22Rv1 (cell line): ENCODE measurements at regions not wholly inside any gene's neighbourhood (a gene's known extent, or its start where the extent isn't known, plus 50 kb on each side); places are given as distances from the start of the nearest gene placed in this dataset.

Source experiments
- H3K27ac ChIP-seq: fragments of 450-650 bp; 2 replicates; pipeline ENCODE4 v1.5.1; 2017
- ZFX ChIP-seq: fragments of 450-650 bp; IDR thresholded peaks from 2 replicates; pipeline ENCODE4 v1.6.1; 2017; ENCODE audit warnings: antibody characterized with exemption, borderline replicate concordance
- TF ChIP-seq, protein P1 (sequence below): fragments of 450-650 bp; IDR thresholded peaks from 2 replicates; pipeline ENCODE4 v1.5.1; 2017; ENCODE audit warnings: mild to moderate bottlenecking

DNA sequence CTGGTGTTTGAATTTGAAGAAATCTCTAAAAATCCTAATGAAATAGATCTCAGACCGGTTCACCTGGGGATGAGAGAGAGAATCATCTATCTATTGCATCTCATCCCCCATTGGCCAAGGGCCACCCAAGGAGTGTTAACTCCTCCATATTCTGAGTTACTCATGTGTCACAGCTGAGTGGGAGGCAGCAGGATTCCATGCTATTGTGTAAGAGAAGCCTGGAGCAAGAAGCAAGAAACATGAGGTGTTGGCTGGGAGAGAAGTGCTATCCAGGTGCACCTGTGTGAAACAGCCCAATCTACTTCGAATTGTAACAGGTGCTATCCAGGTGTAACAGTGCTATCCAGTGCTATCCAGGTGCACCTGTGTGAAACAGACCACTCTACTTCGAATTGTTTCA lies 150.3 kb upstream of the MAOA start:
- no peak overlapping the region for H3K27ac ChIP-seq
- TF ChIP-seq, protein P1, sequence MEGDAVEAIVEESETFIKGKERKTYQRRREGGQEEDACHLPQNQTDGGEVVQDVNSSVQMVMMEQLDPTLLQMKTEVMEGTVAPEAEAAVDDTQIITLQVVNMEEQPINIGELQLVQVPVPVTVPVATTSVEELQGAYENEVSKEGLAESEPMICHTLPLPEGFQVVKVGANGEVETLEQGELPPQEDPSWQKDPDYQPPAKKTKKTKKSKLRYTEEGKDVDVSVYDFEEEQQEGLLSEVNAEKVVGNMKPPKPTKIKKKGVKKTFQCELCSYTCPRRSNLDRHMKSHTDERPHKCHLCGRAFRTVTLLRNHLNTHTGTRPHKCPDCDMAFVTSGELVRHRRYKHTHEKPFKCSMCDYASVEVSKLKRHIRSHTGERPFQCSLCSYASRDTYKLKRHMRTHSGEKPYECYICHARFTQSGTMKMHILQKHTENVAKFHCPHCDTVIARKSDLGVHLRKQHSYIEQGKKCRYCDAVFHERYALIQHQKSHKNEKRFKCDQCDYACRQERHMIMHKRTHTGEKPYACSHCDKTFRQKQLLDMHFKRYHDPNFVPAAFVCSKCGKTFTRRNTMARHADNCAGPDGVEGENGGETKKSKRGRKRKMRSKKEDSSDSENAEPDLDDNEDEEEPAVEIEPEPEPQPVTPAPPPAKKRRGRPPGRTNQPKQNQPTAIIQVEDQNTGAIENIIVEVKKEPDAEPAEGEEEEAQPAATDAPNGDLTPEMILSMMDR = no peak
- TF ChIP-seq ZFX = no peak

DNA sequence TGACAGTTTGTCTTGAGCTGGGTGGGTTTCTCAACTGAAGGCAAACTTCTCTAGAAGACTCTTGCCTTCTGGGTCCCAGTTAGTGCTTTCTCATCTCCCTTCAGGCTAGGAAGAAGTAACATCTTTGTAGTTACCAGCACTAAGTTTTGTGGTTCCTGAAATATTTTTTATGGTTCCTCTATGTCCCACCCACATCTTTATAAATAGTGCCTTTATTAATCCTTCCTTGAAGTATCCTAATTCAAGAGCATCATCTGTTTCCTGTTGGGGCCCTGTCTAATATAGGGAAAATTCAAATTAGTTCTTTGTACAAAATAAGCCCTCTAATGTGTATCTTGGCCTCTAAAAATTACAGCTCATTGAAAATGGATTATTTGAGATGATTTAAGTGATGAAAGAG lies 147.4 kb upstream of the MAOA start:
- H3K27ac ChIP-seq = no peak overlapping the region
- TF ChIP-seq ZFX = no peak
- TF ChIP-seq, protein P1 = no peak

DNA sequence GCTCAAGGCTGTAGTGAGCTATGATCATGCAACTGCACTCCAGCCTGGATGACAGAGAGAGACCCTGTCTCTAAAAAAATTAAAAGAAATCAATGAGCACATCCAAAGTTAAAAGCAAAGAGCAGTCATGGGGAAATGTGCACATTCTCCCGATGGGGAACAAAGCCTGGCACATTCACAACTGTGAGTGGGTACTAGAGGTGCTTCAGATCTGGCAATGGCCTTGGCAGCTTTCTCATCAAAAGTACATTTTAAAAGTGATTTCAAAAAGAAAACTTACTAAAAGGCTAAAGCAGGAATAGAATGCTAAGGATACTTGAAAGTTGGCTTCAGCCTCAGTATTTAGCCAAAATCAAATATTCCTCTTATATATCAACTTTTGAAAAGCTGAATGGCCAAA lies 145.9 kb upstream of the MAOA start:
- no peak overlapping the region for H3K27ac ChIP-seq
- no peak for TF ChIP-seq ZFX
- TF ChIP-seq, protein P1 = no peak

DNA sequence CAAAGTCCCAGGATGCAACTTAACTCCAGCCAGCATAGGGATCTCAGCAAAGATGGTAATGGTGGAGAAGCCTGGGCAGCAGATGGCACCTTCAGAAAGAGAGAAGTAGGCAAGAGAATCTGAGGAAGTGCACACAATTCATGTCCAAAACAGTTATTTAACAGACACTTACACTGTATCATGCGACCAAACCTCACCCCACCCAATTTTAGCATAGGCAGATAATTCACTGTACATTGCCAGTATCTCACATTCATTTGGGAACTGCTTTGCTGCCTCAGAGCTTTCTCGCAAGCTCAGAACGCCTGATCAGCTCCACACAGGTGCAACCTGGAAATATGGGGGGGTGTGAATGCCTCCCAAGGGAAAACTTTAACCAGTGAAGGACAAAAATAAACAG lies 143.0 kb upstream of the MAOA start:
- H3K27ac ChIP-seq = no peak overlapping the region
- TF ChIP-seq, protein P1 = no peak
- no peak for TF ChIP-seq ZFX

DNA sequence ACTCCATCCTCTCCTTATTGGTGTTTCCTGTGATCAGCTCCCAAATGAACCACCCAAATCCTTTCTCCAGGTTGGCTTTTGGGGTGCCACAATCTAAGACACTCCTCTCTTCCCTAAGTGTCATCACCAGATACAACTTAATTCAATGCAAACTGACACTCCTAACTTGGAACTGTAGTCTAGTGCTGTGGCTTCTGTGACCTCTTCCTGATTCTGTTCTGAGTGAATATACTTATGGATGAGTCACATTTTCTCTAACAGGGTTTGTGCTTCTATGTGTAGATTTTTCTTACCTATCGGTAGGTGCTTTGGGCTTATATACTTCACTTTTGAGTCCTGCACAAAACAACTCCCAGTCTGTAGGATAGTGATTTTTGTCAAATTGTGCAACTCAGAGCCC lies 141.3 kb upstream of the MAOA start:
- TF ChIP-seq, protein P1 = no peak
- no peak for TF ChIP-seq ZFX
- H3K27ac ChIP-seq = no peak overlapping the region

DNA sequence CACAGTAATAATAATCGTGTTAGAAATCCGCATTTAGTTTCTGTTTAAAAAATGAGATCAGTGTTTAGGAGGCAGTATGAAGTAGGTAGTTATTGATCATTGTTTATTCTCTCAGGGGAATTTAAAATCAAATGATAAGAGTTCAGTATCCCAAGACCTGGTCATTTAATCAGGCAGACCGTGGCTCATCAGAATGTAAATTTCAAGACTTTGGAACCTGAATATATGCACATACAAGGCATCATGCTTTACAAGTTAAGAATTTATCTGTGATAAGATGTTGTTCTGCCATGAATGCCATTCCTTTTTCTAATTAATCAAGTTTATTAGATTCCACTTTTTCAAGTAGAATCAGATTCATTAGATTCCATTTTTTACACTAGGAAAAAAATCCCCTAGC lies 133.5 kb upstream of the MAOA start:
- no peak for TF ChIP-seq ZFX
- TF ChIP-seq, protein P1 = no peak
- no peak overlapping the region for H3K27ac ChIP-seq

DNA sequence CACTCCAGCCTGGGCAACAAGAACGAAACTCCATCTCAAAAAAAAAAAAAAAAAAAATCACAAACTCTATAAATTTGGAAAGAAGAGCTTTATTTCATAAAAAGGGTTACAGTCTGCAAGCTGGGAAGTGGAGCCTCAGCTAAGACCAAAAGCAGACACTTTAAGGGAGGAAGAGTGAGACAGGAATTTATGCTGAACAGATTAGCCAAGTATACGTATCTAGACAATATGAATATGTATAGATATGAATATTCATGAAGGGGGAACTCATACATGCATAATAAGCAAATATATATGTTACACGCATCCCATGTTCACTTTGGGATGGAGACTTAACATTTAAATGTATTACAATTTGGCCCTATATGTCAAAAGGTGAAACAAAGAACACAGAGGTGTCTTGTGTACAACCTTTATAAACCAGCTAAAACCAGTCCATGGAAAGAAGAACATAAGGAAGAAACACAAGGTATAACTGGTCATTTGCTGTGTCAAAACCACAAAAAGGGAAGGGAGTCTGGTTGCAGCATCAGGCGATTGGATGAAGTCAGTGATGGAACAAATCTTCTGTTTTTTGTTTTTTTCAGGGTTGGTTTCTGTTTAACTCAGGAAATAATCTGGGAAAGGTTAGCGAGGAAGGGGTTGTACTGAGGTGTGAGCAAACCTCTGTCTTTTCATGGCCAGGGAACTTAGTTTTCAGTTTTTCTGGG lies 130.0 kb upstream of the MAOA start:
- no peak for TF ChIP-seq ZFX
- H3K27ac ChIP-seq = no peak overlapping the region

DNA sequence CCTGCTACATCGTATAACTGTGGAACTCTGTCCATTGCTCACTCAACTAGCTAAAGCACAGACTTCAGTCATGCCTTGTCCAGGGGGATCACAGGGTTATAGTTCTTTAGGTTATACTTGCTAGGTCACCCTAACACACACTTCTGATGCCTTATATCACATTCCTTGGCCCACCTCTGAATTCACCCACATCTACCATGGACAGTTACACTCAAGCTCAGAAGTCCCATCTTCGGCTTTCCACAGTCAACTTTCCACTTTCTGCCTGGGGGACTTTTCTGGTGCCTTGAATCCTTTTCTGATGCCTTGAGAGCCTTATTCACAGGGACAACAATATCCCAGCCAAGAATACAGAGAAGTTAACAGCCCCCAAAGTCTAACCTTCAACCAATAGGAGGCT lies 129.2 kb upstream of the MAOA start:
- TF ChIP-seq, protein P1 = no peak
- TF ChIP-seq ZFX = no peak

More for the DNA sequence above, 129.2 kb upstream of the MAOA start:
- H3K27ac ChIP-seq = no peak overlapping the region
